GM12872 (cell line): ENCODE measurements at regions not wholly inside any gene's neighbourhood (a gene's known extent, or its start where the extent isn't known, plus 50 kb on each side); places are given as distances from the start of the nearest gene placed in this dataset.

Experiments used
- CTCF ChIP-seq: IDR thresholded peaks from 3 replicates; pipeline ENCODE4 v1.5.1; 2011; ENCODE audit warnings: low read depth, mild to moderate bottlenecking, low read length, moderate library complexity; ENCODE audit not compliant: insufficient read depth

- no peak for TF ChIP-seq CTCF
Measured at GRCh38 chr5:125584140-125584520, 837.7 kb upstream of the ZNF608 start.

GRCh38 chr5:125587631-125588030 is 835.6 kb upstream of the GRAMD2B start:
- TF ChIP-seq CTCF, result no peak

GRCh38 chr5:125592856-125593255 is 830.4 kb upstream of the GRAMD2B start:
- TF ChIP-seq CTCF, result no peak

GRCh38 chr5:125595095-125595494 is 828.1 kb upstream of the GRAMD2B start:
- TF ChIP-seq CTCF, result no peak

- TF ChIP-seq CTCF, result no peak
Measured at GRCh38 chr5:125595845-125596244, 827.4 kb upstream of the GRAMD2B start.

GRCh38 chr5:125597338-125597737 is 825.9 kb upstream of the GRAMD2B start:
- no peak for TF ChIP-seq CTCF

GRCh38 chr5:125600559-125600958 is 822.6 kb upstream of the GRAMD2B start:
- TF ChIP-seq CTCF, result no peak

- no peak for TF ChIP-seq CTCF
Measured at GRCh38 chr5:125602184-125602583, 821.0 kb upstream of the GRAMD2B start.
